ENCODE measurements at regions not wholly inside any gene's neighbourhood (a gene's known extent, or its start where the extent isn't known, plus 50 kb on each side); places are given as distances from the start of the nearest gene placed in this dataset.

GRCh38 chr19:29004796-29005195 is 208.2 kb downstream of the UQCRFS1 start:
- Histone ChIP-seq H3K4me2 (ENCODE audit: control insufficient read depth, insufficient read depth) (no peak overlapping the region), H3K9me3 (replicated peaks; ENCODE audit: control insufficient read depth, insufficient read depth, low read length) (no peaks in the 10 kb centered on the region; the same call in 2 of the 3 replicates), H2AFZ (ENCODE audit: control insufficient read depth, low read depth, low read length) (no peak overlapping the region), H3K36me3 (ENCODE audit: control insufficient read depth in 2 of 2, insufficient read depth in 2 of 2, low read length in 1 of 2) (no peaks in the 10 kb centered on the region), H3K79me2 (ENCODE audit: control insufficient read depth, insufficient read depth, low read length) (no peaks in the 10 kb centered on the region), H4K20me1 (ENCODE audit: control insufficient read depth, insufficient read depth) (no peaks in the 10 kb centered on the region), H3K9ac (ENCODE audit: control insufficient read depth, insufficient read depth, low read length) (no peak overlapping the region), H3K4me3 (no peak overlapping the region), H3K4me1 (ENCODE audit: control insufficient read depth, insufficient read depth, low read length) (no peaks in the 10 kb centered on the region), H3K27ac (ENCODE audit: control insufficient read depth, insufficient read depth) (no peak overlapping the region), H3K27me3 (replicated peaks in 1 of 2; ENCODE audit: control insufficient read depth in 2 of 2, insufficient read depth in 2 of 2, low read length in 1 of 2) (no peaks in the 10 kb centered on the region)
- WGBS (ENCODE audit: insufficient coverage, insufficient replicate concordance, low lambda C conversion rate, missing lambda C conversion rate), result 69% methylated on average over 7 of the region's 7 CpGs
- CTCF ChIA-PET, result no interaction called here
- DNase-seq (ENCODE audit: low read depth, low spot score) (no peak), ATAC-seq (no peak), FAIRE-seq (no peak)
- POLR2A ChIA-PET, result no interaction called here
- no TSS peak for BruUV-seq (replicated peaks)
- in situ Hi-C loops (cut with MboI), result no loop called here
- SMC1A ChIA-PET (ENCODE audit: uncharacterized antibody, unreplicated experiment), result no interaction called here
- RAD21 ChIA-PET (ENCODE audit: unreplicated experiment), result no interaction called here
- TF ChIP-seq RAD51 (IDR thresholded peaks at IDR 0.05) (no peak), NRF1 (conservative IDR thresholded peaks at IDR 0.05; ENCODE audit: low read depth, low read length) (no peak), NFXL1 (IDR thresholded peaks at IDR 0.05; ENCODE audit: borderline replicate concordance) (no peak), RELB (IDR thresholded peaks at IDR 0.05; ENCODE audit: low read depth) (no peak), NFIC (IDR thresholded peaks at IDR 0.05; ENCODE audit: low read depth, low read length) (no peak), ZNF274 (IDR thresholded peaks at IDR 0.05; ENCODE audit: insufficient read depth, insufficient read length) (no peak), SMC3 (IDR thresholded peaks at IDR 0.05; ENCODE audit: borderline replicate concordance, low read length) (no peak), IKZF2 (IDR thresholded peaks at IDR 0.05) (no peak), EED (IDR thresholded peaks at IDR 0.05; ENCODE audit: low read depth) (no peak), NFYB (IDR thresholded peaks at IDR 0.05; ENCODE audit: insufficient read depth, low read depth, low read length) (no peak), SIN3A (IDR thresholded peaks at IDR 0.05; ENCODE audit: low read depth, low read length) (no peak)
- TF ChIP-seq, protein P1, sequence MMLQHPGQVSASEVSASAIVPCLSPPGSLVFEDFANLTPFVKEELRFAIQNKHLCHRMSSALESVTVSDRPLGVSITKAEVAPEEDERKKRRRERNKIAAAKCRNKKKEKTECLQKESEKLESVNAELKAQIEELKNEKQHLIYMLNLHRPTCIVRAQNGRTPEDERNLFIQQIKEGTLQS (IDR thresholded peaks at IDR 0.05; ENCODE audit: borderline replicate concordance, extremely low read depth, low read depth, low read length), result no peak
- intact Hi-C loops (cut with micrococcal nuclease; ENCODE audit: unreplicated experiment), result no loop called here
